HG02885 (cell line): ENCODE measurements at regions not wholly inside any gene's neighbourhood (a gene's known extent, or its start where the extent isn't known, plus 50 kb on each side); places are given as distances from the start of the nearest gene placed in this dataset.

Experiments
- ATAC-seq: cut with Tn5 transposase; IDR thresholded peaks from one replicate; pipeline ENCODE4 v1.9.1; 2021; ENCODE audit warnings: mild to moderate bottlenecking; ENCODE audit not compliant: unreplicated experiment, poor library complexity

DNA sequence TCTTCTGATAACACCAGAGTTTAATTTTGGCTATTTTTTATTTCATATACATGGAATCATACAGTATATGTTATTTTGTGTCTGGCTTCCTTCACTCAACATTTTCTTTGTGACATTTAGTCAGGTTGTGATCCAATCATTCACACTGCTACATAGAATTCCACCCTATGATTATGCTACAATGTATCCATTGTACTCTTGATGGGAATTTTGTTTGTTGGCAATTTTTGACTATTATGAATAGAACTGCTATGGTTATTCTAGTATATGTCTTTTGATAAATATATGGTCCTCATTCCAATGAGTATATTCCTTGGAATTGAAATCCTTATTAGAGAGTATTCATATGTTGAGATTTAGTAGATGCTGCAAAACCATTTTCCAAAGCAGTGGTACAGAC, 936.4 kb upstream of the CHAC2 start:
- no peak for ATAC-seq

DNA sequence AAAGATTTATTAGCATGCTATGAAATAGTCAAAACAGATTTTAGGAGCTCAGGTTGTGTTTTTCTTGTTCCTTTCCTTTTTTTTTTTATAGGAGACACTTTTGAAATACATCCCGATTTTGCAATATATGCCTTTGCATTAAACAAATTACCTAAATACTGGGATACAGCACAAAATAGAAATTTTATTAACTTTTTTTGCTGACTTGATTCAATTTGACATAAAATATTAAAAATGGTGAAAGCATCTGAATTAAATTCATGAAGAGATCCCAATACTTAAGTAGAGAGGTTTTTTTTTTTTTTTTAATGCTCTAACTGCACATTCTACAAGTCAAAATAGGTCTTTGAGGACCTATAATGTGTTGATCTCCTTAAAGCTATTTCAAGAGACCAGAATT, 939.5 kb upstream of the CHAC2 start:
- ATAC-seq = no peak

- no peak for ATAC-seq
These were observed 946.0 kb upstream of the CHAC2 start for GRCh38 chr2:52821631-52822030.

DNA sequence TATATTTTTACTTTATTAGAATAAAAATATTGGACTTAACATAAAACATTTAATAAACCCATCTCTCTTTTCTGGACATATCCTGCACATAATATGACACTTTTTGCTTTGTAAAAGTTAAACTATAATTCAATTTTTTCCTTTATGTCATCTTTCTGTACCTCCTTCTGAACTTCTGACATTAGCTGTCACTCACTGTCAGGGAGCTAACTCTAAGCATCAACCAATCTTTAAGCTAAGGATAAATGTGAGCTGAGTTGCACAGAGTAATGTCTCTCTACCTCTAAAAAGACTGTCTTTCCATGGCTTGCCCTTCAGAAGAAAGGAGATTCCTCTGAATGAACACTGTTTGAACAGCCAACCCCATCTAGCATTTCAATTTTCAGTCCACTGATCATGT, 948.6 kb upstream of the CHAC2 start:
- ATAC-seq = no peak

DNA sequence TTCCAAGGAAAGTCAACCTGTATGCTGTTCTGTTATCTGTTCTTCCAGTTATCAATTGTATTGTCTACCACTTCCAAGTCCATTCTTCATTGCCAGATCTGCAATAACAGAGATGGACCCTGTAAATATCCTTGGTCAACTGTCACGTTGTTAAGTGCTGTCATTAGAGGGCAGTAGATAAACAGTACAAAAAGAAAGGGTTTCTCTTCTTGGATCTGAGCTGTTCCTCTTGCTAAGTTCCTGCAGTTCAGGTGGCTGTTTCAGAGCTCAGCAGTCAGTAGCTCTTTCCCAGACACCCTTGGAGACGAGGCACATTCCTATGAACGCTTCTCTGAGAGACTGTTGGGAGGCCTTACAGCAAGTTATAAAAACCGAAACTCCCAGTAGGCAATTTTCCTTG, 957.1 kb upstream of the CHAC2 start:
- no peak for ATAC-seq

- ATAC-seq = no peak
These were observed 961.6 kb upstream of the CHAC2 start for GRCh38 chr2:52805901-52806410.

DNA sequence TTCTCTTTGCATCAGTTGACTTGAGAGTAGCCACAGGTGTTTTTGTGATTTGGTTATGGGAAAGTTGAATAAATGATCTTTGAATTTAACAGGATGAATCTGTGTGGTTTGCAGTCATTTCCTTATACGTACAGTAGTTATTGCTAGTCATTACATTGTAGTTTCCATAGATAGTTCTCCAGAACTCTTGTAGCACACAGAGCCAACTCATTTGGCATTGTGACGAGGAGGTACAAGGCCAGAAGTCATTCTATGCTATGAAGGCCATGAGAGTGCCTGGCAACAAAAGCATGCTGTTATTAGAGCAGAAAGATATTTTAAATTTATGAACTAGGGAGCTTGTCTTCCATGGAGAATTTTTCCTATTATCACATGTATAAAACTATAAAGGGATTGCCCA, 973.0 kb upstream of the CHAC2 start:
- no peak for ATAC-seq

DNA sequence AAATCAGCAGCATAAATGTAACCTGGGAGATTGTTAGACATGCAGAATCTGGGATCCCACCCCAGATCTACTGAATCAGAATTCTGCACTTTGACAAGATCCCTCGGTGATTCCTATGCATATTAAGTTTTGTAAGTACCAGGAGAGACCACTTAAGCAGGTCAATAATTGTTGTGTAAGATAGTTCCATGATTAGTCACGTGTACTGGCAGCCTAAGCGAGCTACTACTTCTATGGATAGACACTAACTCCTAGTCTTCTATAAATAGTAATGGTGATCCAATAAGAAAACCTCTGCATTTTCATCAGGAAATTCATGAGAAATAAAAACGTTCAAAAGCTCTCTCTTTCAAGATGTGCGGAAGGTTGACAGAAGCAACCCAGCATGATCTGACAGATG, 988.2 kb upstream of the CHAC2 start:
- ATAC-seq = no peak

DNA sequence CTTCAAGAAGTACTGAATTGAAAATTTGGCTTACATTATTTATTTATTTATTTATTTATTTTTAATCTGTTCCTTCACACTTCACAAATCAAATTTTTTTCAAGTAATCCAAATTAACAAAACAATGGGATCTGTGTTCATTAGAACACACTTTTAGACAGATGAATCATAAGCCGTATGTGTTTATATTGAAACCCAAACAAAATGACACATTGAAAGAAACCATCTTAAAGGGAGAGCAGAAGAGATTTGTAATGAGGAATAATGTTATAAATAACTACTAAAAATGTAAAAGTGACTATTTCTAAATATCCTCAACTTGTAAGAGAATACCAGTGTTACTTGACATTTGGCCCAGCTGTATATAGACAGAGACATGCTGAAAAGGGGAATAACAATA, 991.0 kb upstream of the CHAC2 start:
- no peak for ATAC-seq

DNA sequence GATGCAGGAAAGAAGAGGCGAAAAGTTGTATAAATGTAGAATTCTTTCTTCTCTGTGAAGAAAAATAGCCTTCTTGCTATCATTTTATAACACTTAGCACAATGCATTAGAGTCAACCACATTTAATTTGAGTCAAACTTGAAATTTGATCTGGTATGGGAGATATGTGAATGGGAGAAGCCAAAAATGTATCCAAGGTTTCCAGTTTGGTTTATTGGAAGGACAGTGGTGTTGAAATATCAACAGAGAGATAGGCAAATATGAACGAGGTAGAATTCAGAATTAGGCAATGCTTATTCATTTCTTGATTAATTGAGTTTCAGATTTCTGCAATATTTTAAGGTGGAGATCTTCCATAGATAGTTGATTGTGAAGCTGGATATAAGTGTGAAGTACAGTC, 991.9 kb upstream of the CHAC2 start:
- no peak for ATAC-seq

DNA sequence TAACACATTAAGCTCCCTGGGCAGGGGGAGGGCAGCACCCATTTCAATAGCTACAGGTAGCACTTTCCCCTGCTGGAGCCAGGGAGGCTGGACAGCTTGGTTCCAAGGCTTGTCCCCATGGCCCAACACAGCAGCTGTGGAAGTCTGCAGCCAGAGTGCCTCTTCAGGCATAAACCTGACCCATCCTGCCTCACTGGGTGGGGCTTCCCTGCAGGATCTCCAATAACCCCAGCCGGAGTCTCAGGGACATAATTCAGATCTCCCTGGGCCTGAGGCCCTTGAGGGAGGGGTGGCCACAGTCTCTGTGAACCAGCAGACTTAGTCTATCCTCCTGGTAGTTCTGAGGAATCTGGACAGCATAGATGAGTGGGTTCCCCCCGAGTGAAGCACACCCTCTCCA, 1001.9 kb upstream of the CHAC2 start:
- no peak for ATAC-seq

GRCh38 chr2:52749764-52750163, 1017.8 kb upstream of the CHAC2 start:
- ATAC-seq = no peak

DNA sequence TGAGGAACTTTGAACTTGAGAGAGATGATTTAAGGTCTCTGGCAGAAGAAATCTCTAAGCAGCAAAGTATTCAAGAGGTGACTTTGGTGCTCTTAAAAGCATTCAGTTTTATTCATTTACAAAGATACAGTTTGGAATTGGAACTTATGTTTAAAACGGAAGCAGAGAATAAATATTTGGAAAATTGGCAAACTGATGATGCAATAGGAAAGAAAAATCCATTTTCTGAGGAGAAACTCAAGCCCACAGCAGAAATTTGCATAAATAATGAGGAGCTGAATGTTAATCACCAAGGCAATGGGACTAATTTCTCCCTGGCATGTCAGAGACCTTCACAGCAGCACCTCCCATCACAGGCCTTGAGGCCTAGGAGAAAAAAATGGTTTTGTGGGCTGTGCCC, 1022.5 kb upstream of the CHAC2 start:
- ATAC-seq = no peak

DNA sequence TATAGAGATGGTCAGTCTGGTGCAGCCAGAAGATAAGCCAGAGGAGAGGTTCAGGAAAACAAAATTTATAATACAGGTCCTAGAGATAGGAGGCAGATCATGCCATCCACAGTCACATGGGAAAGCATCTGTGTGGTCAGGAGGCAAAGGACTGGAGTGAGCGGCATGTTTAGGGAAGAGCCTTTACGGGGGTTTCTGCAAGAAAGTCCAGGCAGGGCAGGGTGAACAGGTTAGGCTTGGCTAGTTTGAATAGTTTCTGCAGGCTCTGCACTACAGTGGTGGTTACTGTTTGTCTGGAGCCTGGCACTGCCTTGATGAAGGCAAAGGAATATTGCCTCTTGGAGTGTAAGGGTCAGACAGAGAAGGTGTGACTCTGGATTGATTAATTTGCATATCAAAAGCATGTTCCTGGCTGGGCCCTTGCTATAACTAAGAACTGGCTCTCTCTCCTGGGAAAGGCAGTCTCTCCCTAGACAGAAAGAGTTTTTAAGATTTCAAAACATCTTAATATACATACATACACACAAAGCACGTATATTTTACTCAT, 1034.7 kb upstream of the CHAC2 start:
- no peak for ATAC-seq

DNA sequence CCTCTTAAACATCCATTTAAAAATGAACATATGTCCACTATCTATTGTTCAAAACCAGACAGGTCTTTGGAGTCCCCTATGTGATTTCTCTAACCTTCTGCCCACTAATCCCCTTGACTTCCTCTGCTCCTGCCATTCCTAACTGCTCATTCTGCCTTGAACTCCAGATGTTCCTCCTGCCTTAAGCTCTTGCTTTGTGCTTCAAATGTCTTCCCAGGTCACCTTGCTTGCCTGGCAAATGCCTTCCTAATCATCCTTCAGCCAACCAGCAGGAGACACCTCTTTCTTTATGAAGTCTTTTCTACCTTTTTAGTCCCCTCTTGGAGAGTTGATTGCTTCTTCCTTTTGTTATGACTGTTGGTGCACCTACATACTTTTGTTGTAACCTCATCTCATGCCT, 1043.0 kb upstream of the CHAC2 start:
- ATAC-seq = no peak

- no peak for ATAC-seq
These were observed 1049.8 kb upstream of the CHAC2 start for GRCh38 chr2:52717836-52718235.

DNA sequence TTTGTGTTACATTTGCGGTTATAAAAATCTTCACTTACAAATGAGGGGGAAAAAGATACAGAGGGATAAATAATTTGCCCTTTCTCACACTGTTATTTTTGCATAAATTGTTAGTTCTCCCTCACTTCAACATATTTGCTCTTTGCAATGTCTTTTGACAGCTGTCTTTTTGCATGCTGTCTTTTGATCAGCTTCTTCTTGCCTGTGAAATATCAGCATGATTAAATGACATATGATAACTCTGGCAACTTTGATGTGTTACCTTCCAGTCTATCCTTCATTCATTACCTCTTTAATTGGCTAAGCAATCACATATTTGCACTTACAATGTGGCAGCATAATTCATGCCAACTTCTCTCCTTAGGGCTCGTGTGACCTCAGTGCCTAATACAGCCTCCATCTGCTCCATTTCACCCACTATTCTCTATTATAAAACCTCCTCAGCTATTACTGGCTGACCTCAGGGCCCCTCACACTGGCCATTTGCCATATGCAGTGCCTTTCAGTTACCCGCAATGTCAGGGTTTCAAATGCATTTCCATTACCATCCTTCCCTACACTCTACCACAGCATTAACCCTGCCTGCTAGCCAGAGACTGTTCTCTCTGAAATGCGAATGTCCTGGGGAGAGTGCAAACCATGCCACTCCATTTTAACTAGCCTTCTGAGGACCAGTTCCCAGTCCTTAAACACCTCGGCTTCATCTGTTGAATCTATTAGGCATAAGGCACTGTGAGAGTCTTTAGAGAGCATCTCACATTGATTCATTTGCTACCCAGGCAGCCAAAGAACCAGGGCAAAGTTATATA, 1056.6 kb upstream of the CHAC2 start:
- ATAC-seq = no peak

- no peak for ATAC-seq
These were observed 1063.4 kb upstream of the CHAC2 start for GRCh38 chr2:52704251-52704650.

DNA sequence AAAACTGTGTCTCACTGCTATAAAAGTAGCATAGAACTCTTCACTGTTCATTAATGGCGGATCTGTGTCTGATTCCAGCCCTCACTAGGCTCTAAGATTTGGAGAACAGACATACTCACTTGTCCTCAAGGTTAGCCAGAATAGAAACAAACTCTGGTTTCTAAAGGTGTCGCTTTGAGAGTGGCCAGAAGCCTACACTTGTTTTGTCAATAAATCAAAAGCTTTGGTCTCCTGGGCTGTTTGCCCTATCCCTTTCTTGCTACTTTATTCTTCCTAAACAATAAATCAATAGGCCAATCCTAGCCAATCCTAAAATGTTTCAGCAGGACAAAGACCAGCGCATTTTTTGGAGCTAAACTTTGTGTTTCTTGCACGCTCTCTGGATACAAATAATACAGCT, 1064.6 kb upstream of the CHAC2 start:
- ATAC-seq = no peak

DNA sequence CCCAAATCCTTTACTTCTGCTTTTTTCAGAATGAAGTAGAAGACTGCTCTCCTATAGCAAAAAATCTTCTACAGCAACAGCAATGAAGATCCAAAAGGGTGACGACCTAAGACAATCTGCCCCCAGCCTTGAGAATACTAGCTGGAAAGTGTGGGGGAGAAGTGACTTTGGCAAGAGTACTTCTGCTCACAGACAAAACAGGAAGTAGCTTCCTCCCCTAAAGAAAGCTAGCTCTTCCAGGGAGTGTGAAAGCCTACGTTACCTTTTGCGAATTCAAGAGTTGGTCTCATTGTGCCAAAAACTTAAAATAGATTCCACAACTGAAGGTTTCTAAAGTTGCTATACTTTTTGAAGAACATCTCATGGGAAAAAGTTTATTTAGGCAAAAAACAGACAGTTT, 1069.2 kb upstream of the CHAC2 start:
- ATAC-seq = no peak

GRCh38 chr2:52697690-52698089, 1069.9 kb upstream of the CHAC2 start:
- ATAC-seq = no peak

GRCh38 chr2:52695731-52696130, 1071.9 kb upstream of the CHAC2 start:
- ATAC-seq = no peak
